ENCODE measurements at regions not wholly inside any gene's neighbourhood (a gene's known extent, or its start where the extent isn't known, plus 50 kb on each side); places are given as distances from the start of the nearest gene placed in this dataset.
A peak's percentile ranks its signal among the peaks of the same experiment; 100 is the strongest.
"Not testable (repeated sequence)": the region's sequence is repeated elsewhere in the genome, so short reads cannot be mapped to it uniquely, and the experiment has no call there.

DNA sequence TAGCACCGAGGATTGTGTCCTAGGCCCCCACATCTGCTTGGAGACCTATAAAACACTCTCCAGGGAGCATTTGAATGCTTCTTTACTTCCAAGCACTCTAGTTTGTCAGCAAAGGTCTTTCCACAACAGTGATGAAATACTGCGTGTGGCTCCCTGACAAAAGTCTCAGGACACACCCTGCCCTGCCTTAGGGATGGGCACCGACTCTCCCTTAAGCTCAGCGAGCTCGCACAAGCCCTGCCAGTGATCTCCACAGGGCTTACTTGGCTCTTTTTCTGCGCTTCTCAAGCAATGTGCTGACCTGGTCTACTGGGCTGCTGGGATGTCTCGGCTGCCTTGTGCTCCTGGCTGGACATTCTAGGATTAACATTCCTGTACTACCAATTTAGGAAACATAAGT, 84.3 kb upstream of the MPP7 start:
- DNase-seq (ENCODE audit: low read depth in 4 of 4, low spot score in 3 of 4): no peak

DNA sequence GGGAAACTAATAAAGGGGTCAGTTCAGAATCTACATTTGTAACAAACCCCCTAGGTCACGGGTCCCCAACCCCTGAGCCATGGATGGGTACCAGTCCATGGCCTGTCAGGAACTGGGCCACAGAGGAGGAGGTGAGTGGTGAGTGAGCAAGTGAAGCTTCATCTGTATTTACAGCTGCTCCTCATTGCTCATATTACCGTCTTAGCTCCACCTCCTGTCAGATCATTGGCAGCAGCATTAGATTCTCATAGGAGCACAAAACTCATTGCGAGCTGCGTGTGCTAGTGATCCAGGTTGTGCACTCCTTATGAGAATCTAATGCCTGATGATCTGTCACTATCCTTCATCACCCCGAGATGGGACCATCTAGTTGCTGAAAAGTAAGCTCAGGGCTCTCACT, 88.4 kb upstream of the MPP7 start:
- DNase-seq (ENCODE audit: low read depth in 4 of 4, low spot score in 3 of 4): no peak

DNA sequence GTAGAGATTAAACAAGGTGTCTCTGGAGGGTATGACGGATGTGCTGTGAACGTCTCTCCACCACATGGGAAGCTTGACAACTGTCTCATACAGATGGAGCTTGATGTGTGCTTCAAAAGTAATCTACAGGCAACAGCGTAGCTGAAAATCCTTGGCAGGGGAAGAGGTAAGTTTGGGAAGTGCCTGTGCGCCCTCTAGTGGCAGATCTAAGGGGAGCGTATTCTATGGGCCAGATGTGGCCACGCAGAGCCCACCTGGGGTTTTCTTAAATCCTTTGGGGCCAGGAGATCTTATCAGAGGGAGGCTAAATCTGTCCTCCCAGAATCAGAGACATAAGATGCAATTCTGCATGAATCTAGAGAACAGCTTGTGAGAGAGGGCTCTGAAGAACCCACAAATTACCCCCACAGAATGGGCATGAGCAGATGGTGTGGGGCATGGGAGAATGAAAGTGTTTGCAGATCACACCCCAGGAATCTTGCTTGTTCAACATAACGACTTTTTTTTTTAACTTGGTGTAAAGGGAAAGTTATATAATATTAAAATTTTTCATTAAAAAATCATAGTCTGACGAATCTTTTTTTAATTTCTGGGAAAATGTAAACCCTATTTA, 91.2 kb upstream of the MPP7 start:
- DNase-seq (ENCODE audit: low read depth in 4 of 4, low spot score in 3 of 4): peak in 3 of 4 donors; percentile 29 to 39 (median 38)

- no peak for DNase-seq (ENCODE audit: low read depth in 4 of 4, low spot score in 3 of 4)
These were observed 93.5 kb upstream of the MPP7 start for GRCh38 chr10:28396331-28396730.

DNA sequence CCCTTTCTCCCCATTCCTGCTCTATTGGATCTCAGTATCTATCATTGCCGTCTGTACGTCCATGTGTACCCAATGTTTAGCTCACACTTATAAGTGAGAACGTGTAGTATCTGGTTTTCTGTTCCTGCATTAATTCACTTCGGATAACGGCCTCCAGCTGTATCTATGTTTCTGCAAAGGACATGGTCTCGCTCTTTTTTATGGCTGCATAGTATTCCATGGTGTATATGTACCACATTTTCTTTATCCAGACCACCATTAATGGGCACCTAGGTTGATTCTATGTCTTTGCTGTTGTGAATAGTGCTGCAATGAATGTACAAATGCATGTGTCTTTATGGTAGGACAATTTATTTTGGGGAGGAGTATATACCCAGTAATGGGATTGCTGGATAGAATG, 94.4 kb upstream of the MPP7 start:
- DNase-seq (ENCODE audit: low read depth in 4 of 4, low spot score in 3 of 4): no peak

DNA sequence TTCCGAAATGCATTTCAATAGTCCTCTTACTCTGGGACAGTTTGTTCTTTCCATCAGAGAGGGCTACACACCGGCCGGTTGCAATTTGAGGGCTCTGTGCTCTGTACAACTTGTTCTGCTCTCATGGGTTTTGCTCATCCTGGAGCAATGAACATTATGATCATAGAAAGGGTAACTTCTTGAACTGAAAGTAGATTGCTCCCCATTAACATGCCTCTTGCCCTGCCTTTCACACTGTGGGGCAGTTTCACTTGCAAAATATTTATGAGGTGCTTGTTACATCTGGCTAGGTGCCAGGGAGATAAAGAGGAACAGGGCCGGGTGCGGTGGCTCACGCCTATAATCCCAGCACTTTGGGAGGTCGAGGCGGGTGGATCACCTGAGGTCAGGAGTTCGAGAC, 97.3 kb upstream of the MPP7 start:
- no peak for DNase-seq (ENCODE audit: low read depth in 4 of 4, low spot score in 3 of 4)

DNA sequence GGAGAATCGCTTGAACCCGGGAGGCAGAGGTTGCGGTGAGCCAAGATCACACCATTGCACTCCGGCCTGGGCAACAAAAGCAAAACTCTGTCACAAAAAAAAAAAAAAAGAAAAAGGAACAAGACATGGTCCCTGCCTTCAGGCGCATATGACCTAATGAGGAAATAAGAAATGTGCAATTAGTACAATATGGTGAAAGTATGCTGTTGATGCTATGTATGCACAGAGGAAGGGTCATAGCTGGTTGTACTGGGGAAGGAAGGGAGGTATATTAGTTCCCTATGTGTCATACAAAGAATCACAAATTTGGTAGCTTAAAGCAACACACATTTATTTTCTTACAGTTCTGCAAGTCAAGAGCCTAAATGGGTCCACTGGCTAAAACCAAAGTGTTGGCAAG, 97.8 kb upstream of the MPP7 start:
- DNase-seq (ENCODE audit: low read depth in 4 of 4, low spot score in 3 of 4): no peak

- not testable (repeated sequence) for DNase-seq (ENCODE audit: low read depth in 4 of 4, low spot score in 3 of 4)
These were observed 99.8 kb upstream of the MPP7 start for GRCh38 chr10:28402611-28403073.

DNA sequence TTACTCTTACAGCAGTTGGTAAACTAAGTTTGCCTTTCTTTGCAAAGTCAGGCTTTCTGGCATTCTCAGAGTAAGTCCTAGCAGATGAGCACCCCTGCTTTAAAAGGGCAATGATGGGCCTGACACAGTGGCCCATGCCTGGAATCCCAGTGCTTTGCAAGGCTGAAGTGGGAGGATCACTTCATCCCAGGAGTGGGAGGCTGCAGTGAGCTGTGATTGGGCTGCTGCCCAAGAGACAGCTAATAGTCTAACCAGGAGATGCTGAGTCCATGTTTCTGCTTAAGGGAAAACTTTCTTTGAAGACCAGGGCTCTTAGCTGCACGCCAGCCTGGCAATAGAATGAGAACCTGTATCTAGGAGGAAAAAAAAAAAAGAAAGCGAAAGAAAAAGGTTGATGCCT, 100.2 kb upstream of the MPP7 start:
- DNase-seq (ENCODE audit: low read depth in 4 of 4, low spot score in 3 of 4): no peak

- no peak for DNase-seq (ENCODE audit: low read depth in 4 of 4, low spot score in 3 of 4)
These were observed 105.4 kb upstream of the MPP7 start for GRCh38 chr10:28408237-28408777.

GRCh38 chr10:28410420-28411135, 107.7 kb upstream of the MPP7 start:
- DNase-seq (ENCODE audit: low read depth in 4 of 4, low spot score in 3 of 4): no peak

DNA sequence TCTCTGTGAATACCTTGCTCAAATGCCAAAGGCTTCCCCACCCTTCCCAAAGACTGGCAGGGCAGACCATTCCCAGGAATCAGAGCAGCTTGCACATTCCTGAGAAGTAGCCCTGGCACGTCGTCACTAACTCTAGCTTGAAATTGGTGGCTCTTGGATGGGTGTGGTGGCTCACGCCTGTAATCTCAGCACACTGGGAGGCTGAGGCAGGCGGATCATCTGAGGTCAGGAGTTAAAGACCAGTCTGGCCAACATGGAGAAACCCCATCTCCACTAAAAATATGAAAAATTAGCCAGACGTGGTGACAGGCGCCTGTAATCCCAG, 108.2 kb upstream of the MPP7 start:
- no peak for DNase-seq (ENCODE audit: low read depth in 4 of 4, low spot score in 3 of 4)

- no peak for DNase-seq (ENCODE audit: low read depth in 4 of 4, low spot score in 3 of 4)
These were observed 108.8 kb upstream of the MPP7 start for GRCh38 chr10:28411648-28412047.

DNA sequence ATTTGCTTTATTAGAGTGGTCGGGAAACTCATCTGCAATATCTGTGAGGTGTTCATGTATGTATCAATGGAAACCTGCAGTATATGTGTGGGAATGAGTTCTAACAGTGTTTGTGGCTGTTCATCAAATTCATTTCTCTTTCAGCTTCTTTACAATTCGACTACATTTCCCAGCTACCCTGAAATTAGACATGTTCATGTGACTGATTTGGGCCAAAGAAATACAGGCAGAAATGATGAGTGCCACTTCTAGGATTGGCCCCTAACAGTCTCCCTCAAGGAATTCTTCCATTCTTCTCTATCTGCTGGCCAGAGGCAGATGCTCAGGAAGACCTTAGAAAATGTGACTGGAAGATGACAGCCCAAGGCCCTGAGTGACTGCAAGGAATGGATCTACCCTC, 114.8 kb upstream of the WAC start:
- DNase-seq (ENCODE audit: low read depth in 4 of 4, low spot score in 3 of 4): no peak

GRCh38 chr10:28425422-28425821, 107.5 kb upstream of the WAC start:
- no peak for DNase-seq (ENCODE audit: low read depth in 4 of 4, low spot score in 3 of 4)

GRCh38 chr10:28426392-28427159, 106.3 kb upstream of the WAC start:
- DNase-seq (ENCODE audit: low read depth in 4 of 4, low spot score in 3 of 4): no peak

GRCh38 chr10:28427376-28427775, 105.5 kb upstream of the WAC start:
- DNase-seq (ENCODE audit: low read depth in 4 of 4, low spot score in 3 of 4): no peak

GRCh38 chr10:28429045-28429444, 103.9 kb upstream of the WAC start:
- DNase-seq (ENCODE audit: low read depth in 4 of 4, low spot score in 3 of 4): no peak

DNA sequence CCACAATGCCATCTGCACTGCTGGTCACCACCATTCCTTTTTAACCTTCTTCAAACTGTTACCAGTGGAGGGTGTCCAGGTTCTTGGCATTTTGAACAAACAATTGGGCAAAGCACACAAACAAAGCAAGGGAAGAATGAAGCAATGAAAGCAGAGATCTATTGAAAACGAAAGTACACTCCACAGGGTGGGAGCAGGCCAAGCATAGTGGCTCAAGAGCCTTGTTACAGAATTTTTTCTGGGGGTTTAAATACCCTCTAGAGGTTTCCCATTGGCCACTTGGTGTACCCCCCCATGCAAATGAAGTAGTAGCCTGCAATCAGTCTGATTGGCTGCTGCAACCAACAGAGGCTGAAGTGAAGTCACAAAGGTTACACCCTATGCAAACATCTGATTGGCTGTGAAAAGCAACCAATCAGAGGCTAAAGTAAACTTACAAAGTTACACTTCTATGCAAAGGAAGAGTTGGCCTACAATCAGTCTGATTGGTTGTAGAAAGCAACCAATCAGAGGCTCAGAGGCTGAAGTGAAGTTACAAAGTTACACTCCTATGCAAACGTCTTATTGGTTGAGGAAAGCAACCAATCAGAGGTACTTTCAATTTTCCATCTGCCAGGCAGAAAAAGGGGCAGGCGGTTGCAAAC, 103.2 kb upstream of the WAC start:
- DNase-seq (ENCODE audit: low read depth in 4 of 4, low spot score in 3 of 4): no peak

DNA sequence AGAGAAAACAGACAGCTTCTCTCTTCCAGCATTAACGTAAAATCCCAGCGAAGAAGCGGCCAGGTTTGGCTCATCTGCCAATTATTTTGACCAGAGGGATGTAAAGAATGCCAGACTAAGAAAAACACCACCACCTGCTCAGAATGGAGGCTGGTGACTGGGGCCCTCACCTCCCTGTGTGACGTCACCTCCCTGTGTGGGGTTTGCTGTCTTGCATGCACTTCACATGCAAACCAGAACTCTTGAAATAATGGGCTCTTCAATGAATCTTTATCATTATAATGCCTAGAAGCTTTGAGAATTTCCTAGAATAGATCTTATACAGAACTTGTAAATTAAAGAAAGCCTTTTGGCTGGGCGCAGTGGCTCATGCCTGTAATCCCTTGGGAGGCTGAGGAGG, 101.8 kb upstream of the WAC start:
- no peak for DNase-seq (ENCODE audit: low read depth in 4 of 4, low spot score in 3 of 4)

- peak; percentile 5 to 57 (median 31) for DNase-seq (ENCODE audit: low read depth in 4 of 4, low spot score in 3 of 4)
These were observed 100.7 kb upstream of the WAC start for GRCh38 chr10:28432210-28432676.
